ENCODE measurements at regions not wholly inside any gene's neighbourhood (a gene's known extent, or its start where the extent isn't known, plus 50 kb on each side); places are given as distances from the start of the nearest gene placed in this dataset.

DNA sequence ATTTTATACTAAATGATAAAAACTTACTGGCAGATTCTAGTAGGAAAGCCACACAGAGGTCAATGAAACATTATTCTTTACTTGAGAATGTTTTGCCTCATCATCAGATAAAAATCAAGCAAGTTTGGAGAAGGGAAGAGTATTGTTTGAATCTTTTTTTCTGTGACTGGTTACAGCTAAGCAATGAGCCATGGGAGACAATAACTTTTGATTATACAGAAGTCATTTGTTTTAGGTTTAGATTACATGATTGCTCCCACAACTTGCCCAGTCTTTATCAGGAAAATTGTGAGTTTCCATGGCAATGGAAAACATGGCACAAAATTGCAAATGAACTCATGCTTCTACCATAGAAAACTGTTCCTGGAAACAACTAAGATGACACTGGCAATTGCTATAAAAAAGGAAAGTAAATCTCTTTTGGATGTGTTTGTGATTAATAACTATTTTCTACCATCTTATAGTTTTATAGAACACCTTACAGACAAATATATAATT lies 476.8 kb downstream of the MBD2 start:
- DNase-seq = no peak

DNA sequence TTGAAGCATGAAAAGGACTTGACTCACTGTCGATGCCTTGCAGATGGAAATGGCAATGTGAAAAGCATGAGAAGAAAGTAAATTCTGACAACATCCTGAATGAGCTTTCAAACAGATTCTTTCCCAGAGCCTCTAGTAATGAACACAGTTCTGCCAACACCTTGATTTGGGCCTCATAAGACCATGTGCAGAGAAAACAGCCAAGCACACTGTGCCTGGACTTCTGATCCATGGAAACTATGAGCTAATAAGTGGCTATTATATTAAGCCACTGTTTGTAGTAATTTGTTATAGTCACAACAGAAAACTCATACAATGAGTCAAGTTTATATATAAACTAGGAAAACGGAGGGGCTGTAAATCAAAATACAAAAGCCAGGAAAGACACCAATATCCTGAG lies 477.3 kb downstream of the MBD2 start:
- no peak for DNase-seq

DNA sequence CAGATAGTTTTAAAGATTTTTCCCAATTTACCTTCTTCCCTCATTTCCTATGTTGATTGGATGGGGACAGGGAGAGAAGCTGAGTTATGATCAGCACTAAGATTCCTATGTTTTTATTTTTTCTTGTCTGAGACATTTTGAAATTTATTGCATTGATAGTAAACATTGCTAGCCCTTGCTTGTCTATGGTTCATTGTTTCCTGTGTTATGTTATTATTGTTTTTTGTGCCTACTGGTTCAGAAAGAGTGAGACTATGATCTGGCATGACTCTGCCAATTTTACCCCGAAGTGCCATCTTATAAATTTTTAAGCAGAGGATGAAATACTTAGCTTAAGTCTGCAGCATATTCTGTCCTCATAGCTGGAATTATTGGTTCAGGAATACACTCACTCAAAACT lies 478.5 kb downstream of the MBD2 start:
- no peak for DNase-seq

DNA sequence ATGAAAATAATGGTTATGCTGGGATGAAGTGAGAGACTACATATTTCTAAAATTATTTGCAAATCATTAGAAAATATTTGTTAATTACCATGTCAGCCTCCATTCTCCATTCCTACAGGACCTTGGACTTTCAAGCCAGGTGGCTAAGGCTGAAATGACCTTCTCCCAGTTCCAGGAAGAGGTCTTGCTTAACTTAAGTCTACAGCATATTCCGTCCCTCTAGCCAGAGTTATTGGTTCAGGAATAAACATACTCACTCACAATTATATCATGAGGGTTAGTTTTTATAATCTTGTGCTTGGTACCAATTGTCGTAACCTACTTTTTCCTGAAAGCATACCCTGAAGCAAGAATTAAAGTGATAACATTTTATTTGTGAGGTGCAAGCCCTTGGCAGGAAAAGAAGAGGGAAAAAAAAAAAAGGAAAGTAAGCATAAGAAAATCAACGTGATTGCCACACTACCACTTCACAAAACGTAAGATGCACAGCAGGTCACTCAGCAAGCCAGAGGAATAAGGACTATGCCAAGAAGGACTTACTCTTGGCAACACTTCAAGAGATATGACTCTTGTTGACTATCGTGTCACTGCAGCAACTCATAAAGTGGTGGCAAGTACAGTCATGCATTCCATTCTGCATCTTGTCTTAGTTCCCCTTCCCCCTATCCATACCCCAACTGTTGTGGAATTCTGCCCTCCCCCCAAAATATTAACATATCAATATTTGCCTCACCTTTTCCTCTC lies 479.1 kb downstream of the MBD2 start:
- DNase-seq = no peak

DNA sequence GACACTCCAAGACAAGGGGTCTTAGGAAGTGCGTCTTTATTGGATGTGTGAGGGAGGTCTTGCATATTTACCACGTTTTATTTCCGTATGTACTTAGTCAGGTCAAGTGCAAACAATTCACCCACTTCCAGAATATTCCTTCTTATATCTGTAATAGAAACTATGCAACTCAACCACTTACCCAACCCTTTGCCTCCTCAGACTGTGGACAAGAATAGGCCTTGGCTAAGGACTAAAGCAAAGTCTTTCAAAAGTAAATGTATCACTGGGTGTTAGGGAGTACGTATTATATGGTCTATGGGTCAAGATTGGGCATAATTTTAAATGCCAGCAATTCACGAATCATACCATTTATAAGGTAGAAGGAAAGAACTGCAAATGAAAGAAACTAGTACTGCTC lies 484.8 kb downstream of the MBD2 start:
- no peak for DNase-seq

DNA sequence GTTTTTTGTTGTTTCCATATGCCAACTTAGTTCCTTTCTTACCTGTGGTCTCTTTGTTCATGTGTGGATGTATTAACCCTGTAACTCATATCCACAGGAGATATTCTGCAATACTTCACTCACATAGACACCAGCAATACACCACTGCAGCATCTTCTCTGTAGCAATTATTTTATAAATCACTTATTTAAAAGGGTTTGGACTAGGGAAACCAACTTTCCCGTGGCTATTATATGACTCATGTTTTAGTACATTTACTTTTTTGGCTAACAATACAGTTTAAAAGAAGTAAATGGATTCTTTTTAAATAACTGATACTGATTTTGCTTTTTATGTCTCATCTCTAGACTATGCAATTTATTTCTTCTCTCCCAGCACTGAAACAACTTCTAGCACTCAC lies 488.9 kb downstream of the MBD2 start:
- no peak for DNase-seq

DNA sequence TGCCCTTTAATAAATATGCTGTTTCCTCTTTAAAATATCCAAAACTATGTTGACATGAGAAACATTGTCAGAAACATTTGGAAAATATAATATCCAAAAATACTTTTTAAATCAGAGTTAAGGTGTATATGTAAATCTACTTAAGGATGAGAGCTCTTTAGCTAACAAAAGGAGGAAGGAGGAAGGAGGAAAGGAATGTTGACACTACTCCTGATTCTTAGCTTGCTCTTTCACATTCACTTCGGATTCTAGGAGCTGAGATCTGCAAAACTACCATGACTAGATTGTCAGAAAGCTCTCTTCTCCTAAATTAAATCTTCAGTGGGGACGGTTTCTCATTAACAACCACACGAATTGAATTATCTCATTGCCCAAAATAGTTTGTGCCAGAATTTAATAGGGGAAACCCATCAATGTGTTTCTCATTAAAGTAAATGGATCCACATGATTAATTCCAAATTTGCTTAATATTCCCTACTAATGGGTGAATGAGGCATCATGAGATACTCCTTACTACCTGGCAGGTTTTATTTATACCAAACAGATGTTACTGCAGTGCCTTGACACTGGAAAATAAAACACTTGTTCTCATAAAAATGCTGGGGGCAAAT lies 509.1 kb downstream of the MBD2 start:
- DNase-seq = no peak

DNA sequence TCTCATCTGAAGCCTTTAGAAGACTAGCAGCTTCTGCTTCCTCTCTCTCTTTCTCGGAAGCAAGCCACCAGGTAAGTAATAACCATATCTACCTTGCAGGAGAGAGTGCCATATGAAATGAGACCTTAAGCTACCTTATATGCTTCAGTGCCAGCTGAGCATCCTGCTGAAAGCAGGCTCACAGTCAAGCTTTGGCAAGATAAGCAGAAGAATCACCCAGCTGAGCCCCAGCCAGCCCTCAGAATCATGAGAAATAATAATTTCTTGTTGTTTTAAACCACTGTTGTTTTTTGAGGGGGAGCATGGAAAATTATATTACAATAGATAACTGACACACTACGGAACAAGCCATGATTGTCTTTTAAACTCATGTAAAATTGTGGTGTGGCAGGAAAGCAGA lies 514.4 kb downstream of the MBD2 start:
- DNase-seq = no peak

DNA sequence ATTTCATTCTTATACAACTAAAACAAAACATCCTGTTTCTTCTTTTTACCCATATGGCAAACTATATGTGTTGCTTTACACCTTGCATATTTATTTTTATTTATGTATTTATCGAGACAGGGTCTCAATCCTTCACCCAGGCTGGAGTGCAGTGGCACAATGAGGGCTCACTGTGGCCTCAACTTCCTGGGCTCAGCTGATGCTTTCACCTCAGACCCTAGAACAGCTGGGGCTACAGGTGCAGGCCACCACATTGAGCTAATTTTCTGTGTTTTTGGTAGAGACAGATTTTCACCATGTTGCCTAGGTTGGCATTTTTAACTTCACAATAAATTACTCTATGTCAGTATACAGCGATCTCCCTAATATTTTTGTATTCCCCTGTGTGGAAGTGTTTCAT lies 522.0 kb downstream of the MBD2 start:
- no peak for DNase-seq

DNA sequence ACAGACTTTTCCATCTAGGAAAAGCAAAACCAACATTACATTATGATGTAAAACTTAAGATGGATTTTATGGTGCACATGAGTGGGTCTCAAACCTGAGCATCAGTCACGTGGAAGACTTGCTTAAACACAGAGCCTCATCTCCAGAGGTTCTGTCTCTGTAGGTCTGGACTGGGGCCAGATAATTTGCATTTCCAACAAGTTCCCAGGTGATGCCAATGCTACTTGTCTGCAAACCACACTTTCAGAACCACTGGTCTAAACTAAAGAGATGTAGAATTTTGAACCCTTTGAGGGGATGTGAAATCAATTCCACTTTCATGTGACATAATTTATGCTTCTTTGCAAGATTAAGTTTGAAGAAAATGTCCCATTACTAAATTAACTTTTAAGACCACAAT lies 522.8 kb downstream of the MBD2 start:
- no peak for DNase-seq

DNA sequence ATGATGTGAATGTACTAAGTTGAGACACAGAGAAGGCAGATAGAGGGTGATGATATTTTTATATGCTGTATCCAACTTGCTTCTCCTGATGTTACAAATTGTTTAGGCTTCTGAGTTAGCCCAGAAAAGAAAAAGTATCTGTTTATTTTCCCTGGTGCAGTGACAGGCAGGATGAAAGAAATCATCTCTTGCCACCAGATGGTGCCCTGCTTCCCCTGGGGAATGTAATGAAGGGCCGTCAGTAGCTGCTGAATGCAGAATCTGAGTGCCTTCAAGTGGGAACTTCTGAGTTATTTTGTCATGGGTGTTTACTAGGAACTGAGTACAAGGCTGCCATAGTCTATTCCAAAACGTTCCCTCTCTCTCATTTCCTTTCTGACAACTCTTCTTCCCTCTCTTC lies 525.6 kb downstream of the MBD2 start:
- DNase-seq = no peak

DNA sequence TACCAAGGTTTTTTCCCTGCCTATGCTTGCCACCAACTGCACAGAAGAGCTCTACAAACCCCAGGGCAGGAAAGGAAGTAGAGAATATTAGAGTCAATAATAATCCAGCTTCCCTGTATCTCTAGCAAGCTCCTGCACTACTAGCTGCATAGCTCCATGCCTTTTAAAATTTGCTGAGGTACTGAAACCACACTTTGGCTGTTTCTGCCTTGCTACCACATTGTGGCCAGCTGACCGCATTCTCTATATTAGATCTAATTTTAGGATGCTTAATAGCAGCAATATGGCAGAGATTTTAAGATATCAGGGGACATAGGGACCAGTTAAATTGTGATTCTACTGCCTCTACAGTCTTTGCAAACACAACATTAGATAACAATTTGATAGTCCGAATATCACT lies 534.6 kb downstream of the MBD2 start:
- no peak for DNase-seq

DNA sequence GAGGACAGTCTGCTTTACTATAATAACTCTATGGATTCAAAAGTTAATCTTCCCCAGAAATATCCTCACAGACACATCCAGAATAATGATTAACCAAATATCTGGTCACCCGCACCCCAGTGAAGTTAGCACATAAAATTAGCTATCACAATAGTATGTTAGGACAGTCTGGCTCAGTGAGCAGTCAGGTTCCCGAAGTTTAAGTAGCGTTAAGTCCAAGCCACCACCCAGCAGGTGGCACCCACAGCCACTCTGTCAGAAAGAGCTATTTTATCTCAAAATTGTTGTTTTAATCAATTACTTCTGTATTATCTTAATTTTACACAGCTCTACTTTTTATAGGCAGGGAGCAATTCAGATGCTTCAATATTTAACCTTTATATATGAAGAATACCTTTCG lies 537.5 kb downstream of the MBD2 start:
- DNase-seq = no peak

DNA sequence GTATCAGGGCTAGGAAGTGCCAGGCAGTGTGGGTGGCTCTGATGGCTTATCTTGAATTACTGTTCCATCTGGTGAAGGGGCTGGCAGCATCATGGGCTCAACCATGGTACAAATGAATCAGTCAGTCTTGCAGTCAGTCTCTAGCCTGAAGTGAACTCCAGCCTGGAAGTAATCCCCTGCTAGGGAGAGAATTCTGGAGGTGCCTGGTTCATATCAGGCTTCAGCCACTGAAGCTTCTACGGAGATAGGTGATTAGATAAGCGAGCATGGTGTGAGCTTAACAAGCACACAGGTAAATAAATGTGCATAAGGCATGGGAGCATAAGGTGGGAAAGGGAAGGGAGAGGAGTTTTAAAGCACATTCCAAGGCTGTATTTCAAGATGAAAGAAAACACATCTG lies 541.7 kb downstream of the MBD2 start:
- DNase-seq = no peak

DNA sequence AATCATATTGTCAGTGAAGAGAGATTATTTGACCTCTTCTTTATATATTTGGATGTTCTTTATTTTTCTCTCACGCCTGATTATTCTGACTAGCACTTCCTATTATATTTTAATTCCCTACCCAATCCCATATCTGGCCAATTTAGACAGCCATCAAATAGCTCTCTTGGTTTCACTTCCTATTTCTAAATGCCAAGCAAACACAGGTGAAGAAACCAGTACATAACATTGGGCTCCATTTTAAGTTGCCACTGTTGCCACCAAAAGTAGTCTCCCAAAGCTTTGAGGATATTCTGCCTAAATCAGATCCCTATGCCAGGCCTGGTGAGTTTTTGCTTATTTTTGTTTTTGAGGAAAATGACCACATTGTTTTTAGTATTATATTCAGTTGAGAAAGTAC lies 547.0 kb downstream of the MBD2 start:
- no peak for DNase-seq

DNA sequence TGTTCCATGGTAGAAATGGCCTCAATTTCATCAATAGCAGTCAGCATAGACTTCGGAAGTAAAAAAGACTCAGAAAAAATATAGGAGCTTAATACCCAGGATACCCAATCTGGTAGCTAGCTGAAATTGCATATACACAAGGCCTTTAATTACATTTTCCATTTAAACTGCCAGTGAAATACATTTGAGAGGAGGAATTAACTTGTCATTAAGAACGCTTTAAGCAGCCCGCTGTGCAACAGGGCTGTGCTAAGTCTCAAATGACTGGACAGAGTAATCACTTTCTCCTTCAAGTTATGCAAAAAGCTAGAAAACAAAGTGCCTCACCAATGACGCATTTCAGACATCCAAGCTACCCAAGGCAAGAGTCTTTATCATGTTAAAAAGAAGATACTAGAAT lies 558.8 kb downstream of the MBD2 start:
- DNase-seq = no peak

DNA sequence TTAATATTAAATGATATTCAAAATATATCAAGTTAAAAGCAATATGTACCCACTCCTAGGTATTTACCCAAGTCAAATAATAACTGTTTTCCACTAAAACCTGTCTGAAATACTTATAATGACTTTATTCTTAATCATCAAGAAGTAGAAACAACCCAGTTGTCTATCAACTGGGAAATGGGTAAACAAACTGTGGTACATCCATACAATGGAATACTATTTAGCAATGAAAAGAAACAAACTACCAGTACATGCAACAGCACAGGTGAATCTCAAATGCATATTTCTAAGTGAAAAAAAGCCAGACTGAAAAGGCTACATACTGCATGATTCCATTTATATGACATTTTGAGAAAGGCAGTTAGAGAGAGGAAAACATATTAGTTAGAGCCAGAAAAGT lies 559.9 kb downstream of the MBD2 start:
- DNase-seq = no peak

DNA sequence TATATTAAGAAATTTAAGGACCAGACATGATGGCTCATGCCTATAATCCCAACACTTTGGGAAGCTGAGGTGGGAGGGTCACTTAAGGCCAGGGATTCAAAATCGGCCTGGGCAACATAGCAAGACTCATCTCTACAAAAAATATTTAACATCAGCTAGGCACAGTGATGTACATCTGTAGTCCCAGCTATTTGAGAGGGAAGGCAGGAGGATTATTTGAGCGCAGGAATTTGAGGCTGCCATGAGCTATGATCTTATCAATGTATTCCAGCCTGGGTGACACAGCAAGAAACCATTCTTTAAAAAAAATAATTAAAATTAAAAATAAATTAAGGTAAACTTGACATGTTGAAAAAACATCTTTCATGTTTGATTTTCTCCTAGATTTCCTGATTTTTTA lies 564.2 kb downstream of the MBD2 start:
- no peak for DNase-seq

DNA sequence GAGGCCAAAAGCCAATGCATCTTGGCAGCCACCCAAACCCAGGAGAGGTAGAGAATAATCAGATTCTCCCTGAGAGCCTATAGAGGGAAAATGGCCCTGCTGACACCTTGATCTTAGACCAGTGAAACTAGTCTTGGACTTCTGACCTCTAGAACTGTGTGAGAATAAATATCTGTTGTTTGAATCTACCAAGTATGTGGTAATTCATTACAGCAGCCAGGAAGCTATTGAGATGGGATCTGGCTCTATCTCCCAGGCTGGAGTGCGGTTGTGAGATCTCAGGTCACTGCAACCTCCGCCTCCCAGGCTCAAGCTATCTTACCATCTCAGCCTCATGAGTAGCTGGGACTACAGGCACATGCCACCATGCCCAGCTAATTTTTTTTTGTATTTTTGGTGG lies 567.2 kb downstream of the MBD2 start:
- no peak for DNase-seq

DNA sequence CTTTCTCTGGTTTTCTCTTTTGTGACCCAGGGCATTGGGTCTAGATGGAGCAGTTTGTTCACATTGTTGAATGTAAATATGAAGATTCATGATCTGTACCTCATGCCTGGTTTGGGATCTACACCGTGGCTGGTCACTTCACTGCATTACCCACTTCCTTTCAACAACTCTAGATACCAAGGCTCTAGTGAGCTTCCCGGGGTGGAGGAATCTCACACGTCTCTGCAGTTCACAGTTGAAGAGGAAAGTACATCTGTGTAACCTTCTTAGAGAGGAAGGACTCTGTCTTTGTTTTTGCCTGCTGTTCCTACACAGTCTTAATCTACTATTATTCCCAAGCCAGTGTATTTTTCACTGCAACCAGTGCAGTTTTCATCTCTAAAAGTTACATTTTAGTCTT lies 574.8 kb downstream of the MBD2 start:
- DNase-seq = no peak

DNA sequence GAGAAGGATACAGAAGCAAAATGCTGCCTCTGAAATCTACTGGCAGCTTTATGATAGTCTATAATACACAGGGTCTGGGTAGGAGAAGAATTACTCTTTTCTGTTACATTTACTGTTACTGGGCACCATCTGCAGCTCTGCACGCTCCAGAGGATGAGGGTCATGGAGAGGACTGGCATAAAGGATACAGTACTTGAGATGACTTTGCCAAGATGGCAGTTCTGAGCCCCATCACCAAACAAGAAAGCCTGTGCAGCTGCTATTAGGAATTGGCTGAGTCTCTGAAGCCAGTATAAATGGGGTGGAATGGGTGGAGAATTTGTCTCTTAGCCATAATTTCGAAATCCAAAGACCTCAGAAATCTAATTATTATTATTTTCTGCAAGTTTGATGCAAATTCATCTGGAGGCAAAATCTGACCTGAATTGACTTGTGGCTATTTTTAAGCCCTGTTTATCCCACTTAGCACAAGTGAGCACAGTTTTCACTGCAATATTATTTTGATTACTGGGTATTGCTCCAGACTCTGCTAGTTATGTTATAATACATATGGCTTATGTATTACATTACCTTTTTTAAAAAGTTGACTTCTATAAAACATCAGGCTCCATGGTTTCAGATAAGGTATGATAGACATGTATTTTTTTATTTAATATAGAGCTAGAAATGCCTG lies 579.5 kb downstream of the MBD2 start:
- no peak for DNase-seq

DNA sequence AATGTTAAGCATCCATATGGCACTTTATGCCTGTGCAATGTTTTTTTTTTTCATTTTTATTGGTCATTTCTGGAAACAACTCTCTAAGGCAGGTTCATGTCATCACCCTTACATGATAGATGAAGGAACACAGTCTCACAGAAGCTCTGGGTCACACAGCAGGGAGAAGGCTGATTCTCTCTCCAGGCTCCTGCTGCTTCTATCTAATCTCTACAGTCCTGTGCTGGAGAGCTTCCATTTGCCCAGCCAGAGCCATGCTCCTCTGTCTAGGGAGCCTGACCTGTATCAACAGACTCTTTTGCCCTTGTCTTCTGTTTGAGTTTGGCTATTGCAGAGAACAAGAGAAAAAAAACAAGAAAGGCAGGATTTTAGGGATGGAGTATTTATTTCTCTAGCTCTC lies 584.8 kb downstream of the MBD2 start:
- no peak for DNase-seq

DNA sequence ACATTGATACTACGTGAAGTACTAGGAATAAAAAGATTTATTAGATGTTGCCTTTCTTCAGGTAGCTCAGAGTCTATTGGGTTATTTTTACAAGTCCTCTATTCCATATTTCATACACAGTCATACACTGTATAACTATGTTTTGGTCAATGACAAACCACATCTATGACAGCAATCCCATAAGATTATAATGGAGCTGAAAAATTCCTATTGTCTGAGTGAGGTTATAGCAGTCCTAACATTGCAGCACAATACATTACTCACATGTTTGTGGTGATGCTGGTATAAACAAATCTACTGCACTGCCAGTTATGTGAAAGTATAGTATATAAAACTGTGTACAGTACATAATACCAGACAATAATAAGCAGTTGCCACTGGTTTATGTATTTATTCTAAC lies 595.1 kb downstream of the MBD2 start:
- no peak for DNase-seq

DNA sequence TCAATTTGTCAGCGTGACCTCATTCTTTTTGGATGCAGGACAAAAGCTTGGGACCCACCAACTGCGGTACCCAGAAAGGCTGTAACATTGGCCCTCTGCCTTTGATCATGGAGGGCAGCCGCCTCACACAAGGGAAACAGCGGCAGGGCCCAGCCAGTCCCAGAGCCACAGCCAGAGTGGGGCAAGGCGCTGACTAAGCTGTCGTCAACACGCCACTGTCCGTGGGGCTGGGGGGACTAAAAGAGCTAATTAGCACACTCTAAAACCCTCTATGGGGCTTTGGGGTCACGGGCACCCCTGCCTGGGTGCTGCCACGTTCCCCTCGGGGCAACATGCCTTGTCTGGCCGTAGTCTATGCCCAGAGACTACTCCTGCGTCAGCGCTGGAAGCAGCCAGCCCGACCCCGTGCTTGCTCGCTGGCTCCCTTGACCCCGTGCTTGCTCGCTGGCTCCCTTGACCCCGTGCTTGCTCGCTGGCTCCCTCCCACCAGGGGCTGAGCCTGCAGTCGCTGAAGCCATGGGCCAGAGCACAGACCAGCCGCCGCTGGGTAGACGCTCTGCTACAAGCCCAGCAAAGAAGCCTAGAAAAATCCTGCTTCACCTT lies 598.4 kb downstream of the MBD2 start:
- no peak for DNase-seq

Data from CD4-positive, alpha-beta T cell treated with Interleukin-17A for 4 hours (primary cell).